ENCODE measurements at regions not wholly inside any gene's neighbourhood (a gene's known extent, or its start where the extent isn't known, plus 50 kb on each side); places are given as distances from the start of the nearest gene placed in this dataset.
"Not testable (repeated sequence)": the region's sequence is repeated elsewhere in the genome, so short reads cannot be mapped to it uniquely, and the experiment has no call there.

- TF ChIP-seq, protein P1, sequence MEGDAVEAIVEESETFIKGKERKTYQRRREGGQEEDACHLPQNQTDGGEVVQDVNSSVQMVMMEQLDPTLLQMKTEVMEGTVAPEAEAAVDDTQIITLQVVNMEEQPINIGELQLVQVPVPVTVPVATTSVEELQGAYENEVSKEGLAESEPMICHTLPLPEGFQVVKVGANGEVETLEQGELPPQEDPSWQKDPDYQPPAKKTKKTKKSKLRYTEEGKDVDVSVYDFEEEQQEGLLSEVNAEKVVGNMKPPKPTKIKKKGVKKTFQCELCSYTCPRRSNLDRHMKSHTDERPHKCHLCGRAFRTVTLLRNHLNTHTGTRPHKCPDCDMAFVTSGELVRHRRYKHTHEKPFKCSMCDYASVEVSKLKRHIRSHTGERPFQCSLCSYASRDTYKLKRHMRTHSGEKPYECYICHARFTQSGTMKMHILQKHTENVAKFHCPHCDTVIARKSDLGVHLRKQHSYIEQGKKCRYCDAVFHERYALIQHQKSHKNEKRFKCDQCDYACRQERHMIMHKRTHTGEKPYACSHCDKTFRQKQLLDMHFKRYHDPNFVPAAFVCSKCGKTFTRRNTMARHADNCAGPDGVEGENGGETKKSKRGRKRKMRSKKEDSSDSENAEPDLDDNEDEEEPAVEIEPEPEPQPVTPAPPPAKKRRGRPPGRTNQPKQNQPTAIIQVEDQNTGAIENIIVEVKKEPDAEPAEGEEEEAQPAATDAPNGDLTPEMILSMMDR (conservative IDR thresholded peaks at IDR 0.05; ENCODE audit: low read depth, low read length): not testable (repeated sequence)
- TF ChIP-seq EZH2 (IDR thresholded peaks at IDR 0.05; ENCODE audit: borderline replicate concordance, low read depth, low read length, poor library complexity, severe bottlenecking): not testable (repeated sequence)
Observed at GRCh38 chr11:91988443-91988842, 236.2 kb upstream of the FAT3 start.
